K562 (cell line): ENCODE measurements at regions not wholly inside any gene's neighbourhood (a gene's known extent, or its start where the extent isn't known, plus 50 kb on each side); places are given as distances from the start of the nearest gene placed in this dataset.

ENCODE experiments used
- ATAC-seq: fragments of 200-7000 bp; cut with Tn5 transposase; 3 replicates; pipeline ENCODE4 v1.9.1; 2020; ENCODE audit warnings: moderate library complexity
- BruUV-seq: library from RNA; stranded (reverse); fragments of 400-500 nt; replicated peaks from 2 replicates; lab custom pipeline; 2021; lab: Mats Ljungman, UMichigan
- CTCF ChIA-PET: fragments of 300-600 bp; formaldehyde crosslinking; extraction: SDS; loops from one replicate; lab custom pipeline; 2021; ENCODE audit warnings: low intra/inter-chr PET ratio; lab: Yijun Ruan, JAX
- POLR2A ChIA-PET: fragments of 300-600, 350-650 bp; sonication (Branson Sonifier 250); formaldehyde crosslinking; extraction: SDS; loops from one replicate; lab custom pipeline; 2021; ENCODE audit warnings: antibody characterized with exemption, inconsistent platforms; lab: Yijun Ruan, JAX
- DNase-seq, 4 experiments: peaks; one replicate each; pipeline versions ENCODE4 v3.0.0 to v3.0.0-alpha.2; 2011 to 2018; ENCODE audit warnings: low spot score in 3 of 4, mixed read lengths in 3 of 4; ENCODE audit errors: extremely low read depth in 1 of 4
- FAIRE-seq: peaks from 2 replicates; lab custom pipeline; 2011; peaks lifted over from hg19 to GRCh38; lab: Jason Lieb, UNC
- H2AFZ ChIP-seq: 2 replicates; pipeline ENCODE4 v1.6.0; 2011; ENCODE audit warnings: low read depth, low read length, control low read depth, inconsistent platforms
- H3K27ac ChIP-seq: fragments of 200-600 bp; 3 replicates; pipeline ENCODE4 v1.8.0; 2011; ENCODE audit warnings: low read depth, mild to moderate bottlenecking, control low read depth, inconsistent platforms, low read length, moderate library complexity, mixed read lengths; ENCODE audit errors: extremely low read depth
- H3K27me3 ChIP-seq, 2 experiments: fragments of 300-600 bp in 1 of 2; 2 replicates in 1 of 2; 3 replicates in 1 of 2; pipeline versions ENCODE4 v1.6.0 to v1.8.0; 2011; ENCODE audit warnings: inconsistent platforms in 2 of 2, low read length in 2 of 2, mild to moderate bottlenecking in 1 of 2, mixed read lengths in 1 of 2, moderate library complexity in 1 of 2; ENCODE audit not compliant: control insufficient read depth in 2 of 2, insufficient read depth in 2 of 2
- H3K36me3 ChIP-seq: fragments of 300-600 bp; 3 replicates; pipeline ENCODE4 v1.8.0; 2011; ENCODE audit warnings: mild to moderate bottlenecking, low read length, inconsistent platforms; ENCODE audit not compliant: control insufficient read depth, insufficient read depth
- H3K4me1 ChIP-seq, 2 experiments: fragments of 200-600 bp in 1 of 2; replicated peaks in 1 of 2; 2 replicates in 1 of 2; 3 replicates in 1 of 2; pipeline versions ENCODE4 v1.5.1 to v1.8.0; 2011; ENCODE audit warnings: inconsistent platforms in 2 of 2, low read length in 2 of 2, mild to moderate bottlenecking in 1 of 2, mixed read lengths in 1 of 2, moderate library complexity in 1 of 2; ENCODE audit not compliant: control insufficient read depth in 2 of 2, insufficient read depth in 2 of 2
- H3K4me2 ChIP-seq: 2 replicates; pipeline ENCODE4 v1.6.1; 2011; ENCODE audit warnings: low read length, control low read depth, inconsistent platforms, mixed read lengths; ENCODE audit not compliant: insufficient read depth
- H3K4me3 ChIP-seq: fragments of 200-600 bp; sonication (generic), shearing (Covaris generic); 2 replicates; pipeline ENCODE4 v1.5.1; 2016; ENCODE audit warnings: control low read depth, inconsistent platforms
- H3K79me2 ChIP-seq: fragments of 200-600 bp; 3 replicates; pipeline ENCODE4 v1.8.0; 2011; ENCODE audit warnings: low read length, inconsistent platforms; ENCODE audit not compliant: control insufficient read depth, insufficient read depth
- H3K9ac ChIP-seq, 2 experiments: 2 replicates each; pipeline versions ENCODE4 v1.6.0 to v1.6.1; 2011; ENCODE audit warnings: low read depth in 2 of 2, low read length in 2 of 2, control low read depth in 1 of 2, inconsistent platforms in 1 of 2, mild to moderate bottlenecking in 1 of 2, mixed read lengths in 1 of 2; ENCODE audit not compliant: insufficient read depth in 1 of 2
- H3K9me1 ChIP-seq: one replicate; pipeline ENCODE4 v1.6.0; 2011; ENCODE audit warnings: inconsistent platforms, mild to moderate bottlenecking, low read length, moderate library complexity; ENCODE audit not compliant: control insufficient read depth, insufficient read depth
- H3K9me3 ChIP-seq: replicated peaks from 2 replicates; pipeline ENCODE4 v1.5.1; 2011; ENCODE audit warnings: low read depth, low read length, inconsistent platforms; ENCODE audit not compliant: control insufficient read depth, insufficient read depth
- H4K20me1 ChIP-seq: replicated peaks from 2 replicates; pipeline ENCODE4 v1.6.1; 2011; ENCODE audit warnings: low read length, inconsistent platforms, mixed read lengths; ENCODE audit not compliant: control insufficient read depth, insufficient read depth
- ARNT ChIP-seq, 2 experiments: fragments of 450-650 bp; IDR thresholded peaks; 2 replicates each; pipeline ENCODE4 v1.6.1; 2016; ENCODE audit warnings: mild to moderate bottlenecking in 1 of 2
- CAMTA2 ChIP-seq: fragments of 250-450 bp; sonication (Bioruptor Pico); conservative IDR thresholded peaks from 2 replicates; pipeline ENCODE4 v1.5.1; 2022
- CBX5 ChIP-seq: IDR thresholded peaks from 2 replicates; pipeline ENCODE4 v1.6.1; 2014; ENCODE audit warnings: low read depth, borderline replicate concordance
- CEBPB ChIP-seq: fragments of 450-650 bp; IDR thresholded peaks from 2 replicates; pipeline ENCODE4 v1.6.1; 2016; ENCODE audit warnings: missing genetic modification characterization, missing compliant biosample characterization
- CHCHD3 ChIP-seq: fragments of 250-450 bp; sonication (Bioruptor Pico); IDR thresholded peaks from 2 replicates; pipeline ENCODE4 v2.1.2; 2022; ENCODE audit warnings: mild to moderate bottlenecking
- E2F3 ChIP-seq: fragments of 250-450 bp; sonication (Bioruptor Pico); IDR thresholded peaks from 2 replicates; pipeline ENCODE4 v1.4.0; 2020; ENCODE audit warnings: mild to moderate bottlenecking
- FOXJ3 ChIP-seq: sonication (generic); formaldehyde crosslinking; IDR thresholded peaks from 2 replicates; pipeline ENCODE4 v1.4.0; 2020; ENCODE audit warnings: mild to moderate bottlenecking, missing genetic modification reagents
- GTF2F1 ChIP-seq: IDR thresholded peaks from 2 replicates; pipeline ENCODE4 v1.6.1; 2011; ENCODE audit warnings: low read depth, low read length, improper control_type of control experiment
- MBD2 ChIP-seq: sonication (generic); IDR thresholded peaks from 2 replicates; pipeline ENCODE4 v1.6.1; 2016; ENCODE audit warnings: low read depth, borderline replicate concordance
- MCM3 ChIP-seq: fragments of 450-650 bp; IDR thresholded peaks from 2 replicates; pipeline ENCODE4 v1.6.1; 2016
- MEF2A ChIP-seq: IDR thresholded peaks from 2 replicates; pipeline ENCODE4 v1.6.1; 2011; ENCODE audit warnings: low read depth, mild to moderate bottlenecking, low read length, moderate library complexity; ENCODE audit not compliant: control insufficient read depth
- PHF20 ChIP-seq: fragments of 450-650 bp; IDR thresholded peaks from 2 replicates; pipeline ENCODE4 v1.6.1; 2018; ENCODE audit not compliant: partially characterized antibody
- SNRNP70 ChIP-seq: fragments of 200-400 bp; formaldehyde crosslinking; optimal IDR thresholded peaks from 2 replicates; pipeline ENCODE3; 2017; ENCODE audit warnings: low read depth, low read length
- ZFP36 ChIP-seq: fragments of 150-350 bp; IDR thresholded peaks from 2 replicates; pipeline ENCODE4 v1.6.1; 2018; ENCODE audit warnings: low read length, low read depth; ENCODE audit not compliant: partially characterized antibody
- ZNF3 ChIP-seq: fragments of 250-450 bp; sonication (Bioruptor Pico); IDR thresholded peaks from 2 replicates; pipeline ENCODE4 v1.5.0; 2021; ENCODE audit warnings: mild to moderate bottlenecking, moderate library complexity
- WGBS: fragments of 100-300 bp; shearing (Covaris generic); methylation state at CpG from one replicate; pipeline ENCODE4 v1.1.6; 2016; ENCODE audit warnings: low coverage, mixed read lengths; ENCODE audit not compliant: insufficient coverage; ENCODE audit errors: missing lambda C conversion rate; 5-methylcytosine and 5-hydroxymethylcytosine counted together
- in situ Hi-C: fragments of 300-500 bp; cut with MboI; formaldehyde crosslinking; loops from 4 replicates; pipeline ENCODE4 v1.15.0; 2018; ENCODE audit warnings: inconsistent platforms, mixed read lengths
- intact Hi-C: fragments of 100-400 bp; cut with micrococcal nuclease; formaldehyde crosslinking; loops from 2 replicates; pipeline ENCODE4 v1.14.2; 2022
- TF ChIP-seq, protein P1 (sequence below): IDR thresholded peaks from 2 replicates; pipeline ENCODE4 v1.6.1; 2014; ENCODE audit warnings: antibody characterized with exemption
- TF ChIP-seq, protein P2 (sequence below): fragments of 450-650 bp; formaldehyde crosslinking; IDR thresholded peaks from 2 replicates; pipeline ENCODE4 v1.4.0; 2022; ENCODE audit warnings: missing genetic modification characterization

DNA sequence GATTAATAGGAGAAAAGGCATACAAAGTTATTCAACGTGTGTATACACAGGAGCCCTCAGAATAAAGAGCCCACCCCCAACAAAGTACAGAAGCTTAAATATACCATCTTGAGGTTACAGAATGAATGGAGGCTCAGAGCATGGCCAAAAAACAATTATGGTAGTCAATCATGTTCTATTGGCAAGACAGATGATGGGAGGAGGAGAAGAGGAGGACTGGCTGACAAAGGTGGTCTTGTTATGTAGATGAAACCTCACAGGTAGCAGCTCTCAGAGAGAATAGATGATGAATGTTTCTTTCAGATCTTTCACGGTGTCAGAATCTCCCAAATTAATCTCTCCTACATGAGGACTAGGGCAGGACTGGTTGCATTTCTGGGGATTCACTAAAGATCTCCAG is 66.0 kb downstream of the ARL4C start:
- no TSS peak for BruUV-seq
- H4K20me1 ChIP-seq: no peaks in the 10 kb centered on the region
- H2AFZ ChIP-seq: no peak overlapping the region
- TF ChIP-seq SNRNP70 (no peak), CBX5 (no peak), MCM3 (no peak), ZFP36 (no peak), PHF20 (no peak), GTF2F1 (no peak), FOXJ3 (CRISPR knock-in tag) (no peak), CEBPB (tag) (no peak), ZNF3 (CRISPR knock-in tag) (no peak), E2F3 (CRISPR knock-in tag) (no peak), CAMTA2 (CRISPR knock-in tag) (no peak), ARNT (IDR thresholded peaks at IDR 0.05) (no peak), MBD2 (no peak), MEF2A (no peak), CHCHD3 (CRISPR knock-in tag) (no peak)
- TF ChIP-seq, protein P1, sequence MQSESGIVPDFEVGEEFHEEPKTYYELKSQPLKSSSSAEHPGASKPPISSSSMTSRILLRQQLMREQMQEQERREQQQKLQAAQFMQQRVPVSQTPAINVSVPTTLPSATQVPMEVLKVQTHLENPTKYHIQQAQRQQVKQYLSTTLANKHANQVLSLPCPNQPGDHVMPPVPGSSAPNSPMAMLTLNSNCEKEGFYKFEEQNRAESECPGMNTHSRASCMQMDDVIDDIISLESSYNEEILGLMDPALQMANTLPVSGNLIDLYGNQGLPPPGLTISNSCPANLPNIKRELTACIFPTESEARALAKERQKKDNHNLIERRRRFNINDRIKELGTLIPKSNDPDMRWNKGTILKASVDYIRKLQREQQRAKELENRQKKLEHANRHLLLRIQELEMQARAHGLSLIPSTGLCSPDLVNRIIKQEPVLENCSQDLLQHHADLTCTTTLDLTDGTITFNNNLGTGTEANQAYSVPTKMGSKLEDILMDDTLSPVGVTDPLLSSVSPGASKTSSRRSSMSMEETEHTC: no peak
- TF ChIP-seq, protein P2, sequence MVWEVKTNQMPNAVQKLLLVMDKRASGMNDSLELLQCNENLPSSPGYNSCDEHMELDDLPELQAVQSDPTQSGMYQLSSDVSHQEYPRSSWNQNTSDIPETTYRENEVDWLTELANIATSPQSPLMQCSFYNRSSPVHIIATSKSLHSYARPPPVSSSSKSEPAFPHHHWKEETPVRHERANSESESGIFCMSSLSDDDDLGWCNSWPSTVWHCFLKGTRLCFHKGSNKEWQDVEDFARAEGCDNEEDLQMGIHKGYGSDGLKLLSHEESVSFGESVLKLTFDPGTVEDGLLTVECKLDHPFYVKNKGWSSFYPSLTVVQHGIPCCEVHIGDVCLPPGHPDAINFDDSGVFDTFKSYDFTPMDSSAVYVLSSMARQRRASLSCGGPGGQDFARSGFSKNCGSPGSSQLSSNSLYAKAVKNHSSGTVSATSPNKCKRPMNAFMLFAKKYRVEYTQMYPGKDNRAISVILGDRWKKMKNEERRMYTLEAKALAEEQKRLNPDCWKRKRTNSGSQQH (CRISPR knock-in tag): no peak
- DNase-seq: no peak
- POLR2A ChIA-PET: interaction anchor here (0.6 kb wide), 1 partner anchor 836 kb away, joined by 4 read pairs; no protein-coding TSS in a partner anchor
- WGBS: 0% methylated on average over 2 of the region's 2 CpGs
- in situ Hi-C loops: no loop called here
- intact Hi-C loops: no loop called here
- peaks cover 0 to 5% of the 10 kb centered on the region in 2 experiments; a peak in 2 of 5 replicates for H3K27me3 ChIP-seq
- FAIRE-seq: no peak
- no peaks in the 10 kb centered on the region for H3K79me2 ChIP-seq
- H3K27ac ChIP-seq: no peak overlapping the region
- H3K9me1 ChIP-seq: no peaks in the 10 kb centered on the region
- H3K4me3 ChIP-seq: no peak overlapping the region
- ATAC-seq: no peak
- CTCF ChIA-PET: no interaction called here
- H3K36me3 ChIP-seq: no peaks in the 10 kb centered on the region
- H3K4me1 ChIP-seq: no peaks in the 10 kb centered on the region; a peak in 1 of 5 replicates
- no peak overlapping the region for H3K9ac ChIP-seq
- no peak overlapping the region for H3K4me2 ChIP-seq
- H3K9me3 ChIP-seq: no peaks in the 10 kb centered on the region
